HCT116 (cell line): ENCODE measurements at regions not wholly inside any gene's neighbourhood (a gene's known extent, or its start where the extent isn't known, plus 50 kb on each side); places are given as distances from the start of the nearest gene placed in this dataset.

Source experiments
- ATAC-seq: fragments of 200-7000 bp; cut with Tn5 transposase; 2 replicates; pipeline ENCODE4 v1.9.1; 2020; ENCODE audit warnings: mild to moderate bottlenecking, moderate library complexity
- BruUV-seq: library from RNA; stranded (reverse); fragments of 400-500 nt; replicated peaks from 2 replicates; lab custom pipeline; 2021; lab: Mats Ljungman, UMichigan
- CTCF ChIA-PET: fragments of 300-600 bp; sonication (Branson Sonifier 250); formaldehyde crosslinking; loops from one replicate; lab custom pipeline; 2021; ENCODE audit warnings: antibody characterized with exemption; lab: Charles Lee
- POLR2A ChIA-PET: fragments of 300-600, 350-600 bp; sonication (Branson Sonifier 250); formaldehyde crosslinking; loops from one replicate; lab custom pipeline; 2021; ENCODE audit warnings: antibody characterized with exemption; lab: Charles Lee
- RAD21 ChIA-PET, 2 experiments: fragments of 300-600 bp; sonication (Branson Sonifier 250); formaldehyde crosslinking; loops; one replicate each; lab custom pipeline; 2023; ENCODE audit warnings: low total read pairs in 2 of 2; ENCODE audit not compliant: uncharacterized antibody in 2 of 2, unreplicated experiment in 2 of 2, low non-redundant PET in 1 of 2; lab: Charles Lee
- DNase-seq: peaks from one replicate; pipeline ENCODE4 v3.0.0-alpha.2; 2010; ENCODE audit warnings: low read depth, low spot score
- H2AFZ ChIP-seq: fragments of 200-600 bp; shearing (Covaris generic), sonication (generic); 2 replicates; pipeline ENCODE4 v1.6.1; 2017; ENCODE audit warnings: low read depth, mixed run types, mixed read lengths, antibody characterized with exemption, low read length; ENCODE audit not compliant: poor library complexity, severe bottlenecking
- H3K27ac ChIP-seq: 2 replicates; pipeline ENCODE4 v1.5.1; 2012; ENCODE audit warnings: low read depth, low read length
- H3K27me3 ChIP-seq: fragments of 200-600 bp; sonication (generic); 2 replicates; pipeline ENCODE4 v1.6.1; 2016; ENCODE audit warnings: mixed run types, low read length, mixed read lengths; ENCODE audit not compliant: insufficient read depth
- H3K36me3 ChIP-seq, 2 experiments: fragments of 200-500 bp in 1 of 2; fragments of 200-600 bp in 1 of 2; sonication (Bioruptor generic) in 1 of 2; sonication (generic) in 1 of 2; 2 replicates each; pipeline versions ENCODE4 v1.5.1 to v1.6.1; 2014 to 2016; ENCODE audit warnings: low read length in 2 of 2, inconsistent platforms in 1 of 2, mixed read lengths in 1 of 2, mixed run types in 1 of 2; ENCODE audit not compliant: insufficient read depth in 2 of 2, control insufficient read depth in 1 of 2
- H3K4me1 ChIP-seq, 2 experiments: fragments of 200-600 bp in 1 of 2; sonication (generic) in 1 of 2; 2 replicates each; pipeline versions ENCODE4 v1.5.1 to v1.6.1; 2012 to 2017; ENCODE audit warnings: low read length in 2 of 2, inconsistent platforms in 1 of 2, mild to moderate bottlenecking in 1 of 2, mixed read lengths in 1 of 2, mixed run types in 1 of 2, moderate library complexity in 1 of 2; ENCODE audit not compliant: insufficient read depth in 2 of 2, control insufficient read depth in 1 of 2
- H3K4me2 ChIP-seq: fragments of 200-600 bp; sonication (generic); 2 replicates; pipeline ENCODE4 v1.6.1; 2017; ENCODE audit warnings: mixed run types, low read length, mixed read lengths
- H3K4me3 ChIP-seq, 2 experiments: fragments of 200-600 bp in 1 of 2; sonication (generic) in 1 of 2; replicated peaks in 1 of 2; 2 replicates each; pipeline ENCODE4 v1.5.1; 2011 to 2016; ENCODE audit warnings: low read length in 2 of 2, control low read depth in 1 of 2, low read depth in 1 of 2, mild to moderate bottlenecking in 1 of 2, mixed read lengths in 1 of 2, mixed run types in 1 of 2
- H3K79me2 ChIP-seq: fragments of 200-600 bp; sonication (generic); 2 replicates; pipeline ENCODE4 v1.6.1; 2017; ENCODE audit warnings: mild to moderate bottlenecking, mixed run types, low read length, moderate library complexity, mixed read lengths; ENCODE audit not compliant: insufficient read depth
- H3K9ac ChIP-seq: fragments of 200-600 bp; sonication (generic); 2 replicates; pipeline ENCODE4 v1.6.1; 2016; ENCODE audit warnings: low read length, mixed read lengths
- H3K9me2 ChIP-seq: fragments of 200-600 bp; sonication (generic), shearing (Covaris generic); 2 replicates; pipeline ENCODE4 v1.6.1; 2017; ENCODE audit warnings: mixed run types, mild to moderate bottlenecking, moderate library complexity; ENCODE audit not compliant: insufficient read depth
- H3K9me3 ChIP-seq, 2 experiments: fragments of 200-500 bp in 1 of 2; fragments of 200-600 bp in 1 of 2; sonication (Bioruptor generic) in 1 of 2; sonication (generic) in 1 of 2; 2 replicates each; pipeline ENCODE4 v1.6.1; 2014 to 2017; ENCODE audit warnings: low read length in 2 of 2, mixed read lengths in 2 of 2, inconsistent platforms in 1 of 2, low read depth in 1 of 2, mild to moderate bottlenecking in 1 of 2, mixed run types in 1 of 2, moderate library complexity in 1 of 2; ENCODE audit not compliant: control insufficient read depth in 1 of 2, insufficient read depth in 1 of 2
- H4K20me1 ChIP-seq: fragments of 200-600 bp; sonication (generic), shearing (Covaris generic); 2 replicates; pipeline ENCODE4 v1.6.1; 2017; ENCODE audit warnings: mixed run types, mild to moderate bottlenecking, moderate library complexity; ENCODE audit not compliant: insufficient read depth
- CBX3 ChIP-seq: IDR thresholded peaks from 2 replicates; pipeline ENCODE4 v1.6.1; 2012; ENCODE audit warnings: low read depth
- CTCF ChIP-seq, 3 experiments: fragments of 200-600 bp in 1 of 3; sonication (generic) in 1 of 3; IDR thresholded peaks in 2 of 3; conservative IDR thresholded peaks in 1 of 3; 2 replicates each; pipeline ENCODE4 v1.5.1; 2012 to 2017; ENCODE audit warnings: low read depth in 2 of 3, low read length in 2 of 3, antibody characterized with exemption in 1 of 3, borderline replicate concordance in 1 of 3, control low read depth in 1 of 3, mild to moderate bottlenecking in 1 of 3, mixed read lengths in 1 of 3, mixed run types in 1 of 3, moderate library complexity in 1 of 3; ENCODE audit not compliant: insufficient read depth in 1 of 3
- EGR1 ChIP-seq: IDR thresholded peaks from 2 replicates; pipeline ENCODE4 v1.6.1; 2012; ENCODE audit warnings: low read depth
- EZH2 ChIP-seq: fragments of 200-600 bp; sonication (generic); IDR thresholded peaks from 2 replicates; pipeline ENCODE4 v1.6.1; 2017; ENCODE audit warnings: antibody characterized with exemption, mixed run types
- JUND ChIP-seq: IDR thresholded peaks from 2 replicates; pipeline ENCODE4 v1.6.1; 2012
- POLR2A ChIP-seq: IDR thresholded peaks from 2 replicates; pipeline ENCODE4 v1.7.0; 2011; ENCODE audit warnings: borderline replicate concordance; ENCODE audit not compliant: insufficient read depth, insufficient read length; ENCODE audit errors: extremely low read depth
- SIN3A ChIP-seq: IDR thresholded peaks from 2 replicates; pipeline ENCODE4 v1.6.1; 2012; ENCODE audit warnings: low read depth
- intact Hi-C: fragments of 100-400 bp; cut with micrococcal nuclease; formaldehyde crosslinking; loops from 2 replicates; pipeline ENCODE4 v1.10.0; 2022

GRCh38 chr20:39225536-39225935 lies 263.4 kb downstream of the DHX35 start:
- ATAC-seq (0 out of 2 replicates have a peak, but pooled peaks have one; percentile 27), DNase-seq (no peak)
- intact Hi-C loops, result no loop called here
- H3K79me2 ChIP-seq, result no peaks in the 10 kb centered on the region
- no peak overlapping the region for H3K4me3 ChIP-seq
- RAD21 ChIA-PET, result no interaction called here
- H3K4me2 ChIP-seq, result no peak overlapping the region
- no peaks in the 10 kb centered on the region for H4K20me1 ChIP-seq
- POLR2A ChIA-PET, result no interaction called here
- no peak overlapping the region for H2AFZ ChIP-seq
- no peak for TF ChIP-seq SIN3A
- TF ChIP-seq POLR2A, result no peak
- TF ChIP-seq CTCF (IDR thresholded peaks at IDR 0.05 in 2 of 3, conservative IDR thresholded peaks at IDR 0.05 in 1 of 3; ENCODE audit: borderline replicate concordance in 1 of 3, insufficient read depth in 1 of 3, low read depth in 2 of 3, low read length in 2 of 3), result 0 out of 6 replicates have a peak, but pooled peaks of 1 of the 3 experiments have one; percentile 6
- TF ChIP-seq JUND, result no peak
- TF ChIP-seq, all 23 proteins: peak for 1
- no TSS peak for BruUV-seq
- no peaks in the 10 kb centered on the region for H3K36me3 ChIP-seq
- CTCF ChIA-PET, result no interaction called here
- H3K9me2 ChIP-seq, result no peaks in the 10 kb centered on the region
- no peaks in the 10 kb centered on the region for H3K9me3 ChIP-seq
- no peaks in the 10 kb centered on the region for H3K4me1 ChIP-seq
- no peak overlapping the region for H3K27ac ChIP-seq
- no peak overlapping the region for H3K9ac ChIP-seq
- H3K27me3 ChIP-seq, result peaks cover 63% of the 10 kb centered on the region

- CTCF ChIA-PET, result no interaction called here
- ATAC-seq (no peak), DNase-seq (no peak)
- Histone ChIP-seq H3K4me1 (no peaks in the 10 kb centered on the region), H3K9me3 (no peaks in the 10 kb centered on the region), H3K36me3 (no peaks in the 10 kb centered on the region), H3K9me2 (no peaks in the 10 kb centered on the region), H3K27ac (no peak overlapping the region), H3K79me2 (no peaks in the 10 kb centered on the region), H3K4me3 (no peak overlapping the region), H3K27me3 (peaks cover 46% of the 10 kb centered on the region), H3K9ac (no peak overlapping the region), H2AFZ (no peak overlapping the region), H3K4me2 (no peak overlapping the region), H4K20me1 (no peaks in the 10 kb centered on the region)
- RAD21 ChIA-PET, result no interaction called here
- POLR2A ChIA-PET, result no interaction called here
- TF ChIP-seq JUND, result no peak
- TF ChIP-seq EZH2, result no peak
- TF ChIP-seq EGR1, result no peak
- no peak for TF ChIP-seq CBX3
- intact Hi-C loops, result no loop called here
- BruUV-seq, result no TSS peak
These were observed 260.0 kb downstream of the DHX35 start for GRCh38 chr20:39222101-39222500.
